Gastroesophageal sphincter (tissue), 3 donors: ENCODE measurements at regions not wholly inside any gene's neighbourhood (a gene's known extent, or its start where the extent isn't known, plus 50 kb on each side); places are given as distances from the start of the nearest gene placed in this dataset.

ENCODE experiments used
- CTCF ChIP-seq, 4 experiments: fragments of 200-600 bp in 2 of 4; fragments of 450-650 bp in 2 of 4; sonication (generic) in 1 of 4; IDR thresholded peaks; one replicate each; pipeline ENCODE4 v1.5.1; 2017 to 2019; ENCODE audit warnings: antibody characterized with exemption in 4 of 4, mild to moderate bottlenecking in 2 of 4, moderate library complexity in 2 of 4
- EP300 ChIP-seq: sonication (generic); formaldehyde crosslinking; IDR thresholded peaks from one replicate; pipeline ENCODE4 v1.6.1; 2017; ENCODE audit warnings: antibody characterized with exemption, mild to moderate bottlenecking
- POLR2AphosphoS5 ChIP-seq: sonication (generic); formaldehyde crosslinking; IDR thresholded peaks from one replicate; pipeline ENCODE4 v1.6.1; 2017; ENCODE audit warnings: antibody characterized with exemption

GRCh38 chr5:84709075-84709474 lies 324.4 kb upstream of the EDIL3 start:
- no peak for TF ChIP-seq CTCF (IDR thresholded peaks at IDR 0.05)
- no peak for TF ChIP-seq POLR2AphosphoS5
- TF ChIP-seq EP300 = no peak
